ENCODE measurements at regions not wholly inside any gene's neighbourhood (a gene's known extent, or its start where the extent isn't known, plus 50 kb on each side); places are given as distances from the start of the nearest gene placed in this dataset.
A peak's percentile ranks its signal among the peaks of the same experiment; 100 is the strongest.

DNA sequence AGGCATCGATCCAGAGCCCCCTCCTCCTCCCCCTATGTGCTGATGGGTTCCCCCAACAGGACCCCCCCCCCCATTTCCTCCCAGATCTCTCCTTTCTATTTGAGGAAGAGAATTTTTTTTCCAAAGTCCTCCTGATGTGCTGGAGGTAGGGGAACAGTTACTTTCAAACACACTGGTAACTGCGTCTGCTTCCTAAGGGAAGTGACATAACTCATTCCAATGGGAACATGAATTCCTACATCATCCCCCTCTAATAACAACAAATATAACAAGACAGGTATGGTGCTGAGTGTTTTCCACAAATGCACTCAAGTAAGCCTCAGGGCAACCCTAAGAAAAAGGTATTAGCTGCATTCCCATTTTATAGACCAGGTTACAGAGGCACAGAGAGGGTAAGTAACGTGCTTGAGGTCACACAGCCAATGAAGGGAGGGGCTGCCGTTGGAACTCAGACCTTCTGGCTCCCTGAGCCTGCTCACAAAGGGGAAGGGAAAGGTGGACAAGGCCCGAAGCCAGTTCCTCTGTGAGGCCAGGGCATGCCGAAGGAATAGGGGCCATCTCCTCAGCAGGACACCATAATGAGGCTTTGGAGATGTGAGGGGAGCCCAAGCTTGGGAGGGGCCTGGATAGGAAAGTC is 121.1 kb upstream of the NCOR2 start:
- DNase-seq, result peak in 1 of 10 donors; percentile 7
- intact Hi-C loops (cut with DNase I), result no loop called here

DNA sequence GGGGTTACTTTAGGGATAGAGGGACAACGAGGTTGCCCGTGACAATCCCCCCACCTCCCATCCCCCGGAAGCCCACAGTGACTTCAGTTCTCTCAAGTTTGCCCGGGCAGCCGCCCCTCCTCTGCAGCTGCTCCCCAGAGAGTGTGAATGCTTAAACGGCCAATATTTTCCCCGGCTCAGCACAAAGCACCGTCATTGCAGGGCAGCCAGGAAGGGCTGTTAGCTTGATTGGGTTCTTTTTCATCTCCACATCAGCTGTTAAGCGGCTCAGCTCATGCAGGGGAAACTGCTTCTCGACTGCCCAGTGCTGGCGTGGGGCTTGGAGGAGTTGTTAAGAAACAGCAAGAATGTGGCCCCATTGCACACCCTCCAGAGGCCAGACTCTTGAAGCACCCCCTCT is 120.5 kb upstream of the NCOR2 start:
- DNase-seq, result peak in 9 of 10 donors; percentile 37 to 92 (median 64)
- intact Hi-C loops (cut with DNase I), result no loop called here

DNA sequence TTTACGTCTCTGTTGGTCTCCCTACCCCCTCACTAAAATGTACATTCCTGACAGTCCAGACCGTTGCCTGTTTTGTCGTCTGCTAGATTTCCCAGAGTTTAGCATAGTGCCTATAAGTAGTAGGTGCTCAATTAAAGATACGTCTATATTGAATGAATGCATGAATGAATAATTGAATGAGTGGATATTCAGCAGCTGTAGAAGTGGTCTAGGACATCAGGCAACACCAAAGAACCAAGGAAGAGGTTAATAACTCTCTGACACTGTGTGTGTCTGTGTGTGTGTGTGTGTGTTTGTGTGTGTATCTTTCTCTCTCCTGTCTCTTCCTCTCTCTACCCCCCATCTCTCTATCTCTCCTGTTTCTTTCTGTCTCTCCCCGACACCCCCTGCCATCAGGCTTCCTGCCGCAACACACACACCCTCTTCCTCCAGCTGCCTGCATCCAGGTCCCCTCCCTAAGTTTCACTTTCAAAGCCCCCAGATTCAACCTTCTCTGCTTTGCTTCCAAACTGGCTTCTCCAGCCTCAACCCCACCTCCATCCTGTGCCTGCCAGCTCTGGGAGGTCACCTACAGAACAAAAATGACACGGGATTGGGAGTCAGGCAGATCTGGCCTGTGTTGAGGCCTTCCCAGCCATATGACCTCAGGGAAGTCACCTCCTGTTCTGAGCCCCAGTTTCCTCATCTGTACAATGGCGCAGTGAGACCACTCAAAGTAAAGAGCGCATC is 119.9 kb upstream of the NCOR2 start:
- DNase-seq, result no peak

DNA sequence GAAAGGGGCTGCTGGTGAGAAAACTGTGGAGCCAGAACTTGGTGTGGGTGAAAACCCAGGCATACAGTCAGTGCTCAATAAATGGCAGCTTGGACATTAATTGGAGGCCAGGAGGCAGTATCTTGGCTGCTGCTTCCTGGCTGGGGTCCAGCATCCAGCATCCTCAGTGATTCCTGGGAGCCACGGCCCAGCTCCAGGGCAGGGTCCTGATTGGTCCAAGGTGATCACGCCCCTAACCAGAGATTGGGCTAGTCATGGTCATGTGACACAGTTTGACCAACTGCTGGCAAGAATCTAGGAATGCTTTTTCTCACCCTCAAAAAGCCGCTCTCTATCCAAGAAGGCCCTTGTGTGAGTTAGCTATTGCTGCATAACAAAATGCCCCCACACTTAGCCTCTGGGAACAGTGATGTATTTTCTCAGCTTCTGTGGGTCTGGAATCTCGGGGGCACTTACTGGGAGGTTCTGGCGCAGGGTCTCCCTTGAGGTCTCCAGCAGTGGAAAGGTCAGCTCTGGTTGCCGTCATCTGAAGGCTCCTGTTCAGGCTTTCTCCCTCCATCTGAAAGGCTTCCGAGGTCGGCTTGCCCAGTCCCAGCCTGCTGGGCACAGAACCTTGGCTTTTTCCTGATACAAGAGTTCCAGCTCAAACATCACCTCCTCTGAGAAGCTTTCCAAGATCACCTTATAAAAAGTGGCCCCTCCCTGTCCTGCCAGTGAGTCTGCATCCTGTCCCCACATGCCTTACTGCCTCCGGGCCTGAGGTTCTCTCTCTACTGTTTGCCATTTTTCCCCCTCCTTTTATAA is 119.2 kb upstream of the NCOR2 start:
- intact Hi-C loops (cut with DNase I), result no loop called here
- DNase-seq, result peak in 2 of 10 donors; percentile 62 to 75

More for the DNA sequence above, 119.9 kb upstream of the NCOR2 start:
- intact Hi-C loops (cut with DNase I), result no loop called here

DNA sequence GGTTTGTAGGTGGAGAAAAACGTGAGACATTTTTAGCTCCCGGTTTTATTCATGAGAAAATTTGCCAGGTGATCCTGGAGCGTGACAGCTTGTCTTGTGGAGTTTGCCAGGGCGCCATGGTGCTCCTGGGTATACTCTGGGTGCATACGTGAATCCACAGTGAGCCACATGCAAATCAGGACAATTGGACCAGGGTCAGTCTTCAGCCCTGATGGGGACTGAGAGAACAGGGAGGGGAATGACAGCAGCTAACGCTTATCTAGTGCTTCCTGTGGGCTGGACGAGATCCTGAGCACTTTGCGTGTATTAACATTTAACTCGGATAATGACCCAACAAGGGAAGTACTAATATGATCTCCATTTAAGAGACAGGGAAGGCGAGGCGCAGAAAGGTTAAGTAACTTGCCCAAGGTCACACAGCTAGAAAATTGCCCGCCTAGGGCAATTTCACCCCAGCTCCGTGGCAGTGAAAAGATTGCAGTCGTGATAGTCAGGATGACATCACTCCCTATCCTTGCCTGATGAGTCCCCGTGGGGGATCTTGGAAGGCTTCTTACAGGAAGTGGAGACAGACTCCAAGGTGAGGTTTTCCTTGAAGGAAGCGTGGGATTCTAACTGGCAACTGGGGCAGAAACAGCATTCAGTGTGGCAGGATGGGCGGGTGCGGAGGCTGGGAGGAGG is 118.4 kb upstream of the NCOR2 start:
- peak in 1 of 10 donors; percentile 72 for DNase-seq
- intact Hi-C loops (cut with DNase I), result no loop called here

DNA sequence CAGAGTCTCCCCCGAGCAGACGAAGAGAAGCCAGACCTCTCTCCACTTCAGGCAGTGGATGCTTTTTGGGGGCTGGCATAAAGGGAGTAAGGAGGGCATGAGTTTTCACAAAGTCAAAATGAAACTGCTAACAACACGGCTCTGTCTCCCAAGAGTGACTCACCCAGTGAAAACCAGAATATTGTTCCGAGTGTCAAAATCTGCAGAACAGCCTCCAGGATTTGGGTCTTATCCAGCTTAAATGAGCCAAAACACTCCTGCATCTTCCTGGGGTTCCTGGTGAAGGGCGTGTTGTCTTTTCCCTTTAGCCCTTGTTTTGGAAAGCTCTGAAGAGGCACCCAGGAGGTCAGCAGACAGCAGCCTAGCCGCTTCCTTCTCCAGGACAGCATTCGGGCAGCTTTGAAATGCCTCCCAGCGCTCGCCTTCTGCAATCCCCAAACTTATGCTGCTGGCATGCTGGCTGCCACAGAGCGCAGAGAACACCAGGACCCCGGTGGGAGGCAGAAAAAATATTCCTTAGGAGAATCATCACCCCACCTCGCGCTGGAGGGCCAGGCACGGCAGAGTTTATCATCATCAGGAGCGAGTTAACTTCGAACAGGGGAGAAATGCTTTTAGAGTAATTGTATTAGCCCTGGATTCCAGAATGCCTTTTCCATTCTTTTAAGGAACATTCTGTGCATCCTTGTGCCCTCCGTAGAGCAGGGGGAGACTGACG is 117.7 kb upstream of the NCOR2 start:
- peak in 2 of 10 donors; percentile 37 to 88 for DNase-seq
- intact Hi-C loops (cut with DNase I), result no loop called here

DNA sequence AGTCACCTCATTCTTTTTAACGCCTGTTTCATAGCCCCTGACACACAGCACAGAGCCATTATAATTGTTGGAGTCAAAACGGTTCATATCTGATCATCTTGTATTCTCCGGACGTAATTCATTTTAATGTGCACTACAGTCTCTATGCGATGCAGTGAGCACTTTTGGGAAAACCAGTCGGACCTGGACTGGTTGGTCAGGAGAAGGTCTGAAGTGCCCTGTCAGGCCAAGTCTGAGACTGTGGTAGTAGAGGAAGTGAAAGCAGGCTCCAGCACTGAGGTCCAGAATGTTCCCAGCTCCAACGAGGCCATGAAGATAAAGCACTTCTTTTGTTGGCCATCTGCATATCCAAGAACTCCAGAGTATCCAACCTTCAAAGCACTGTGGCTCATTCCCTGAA is 117.1 kb upstream of the NCOR2 start:
- DNase-seq, result no peak
- intact Hi-C loops (cut with DNase I), result no loop called here

DNA sequence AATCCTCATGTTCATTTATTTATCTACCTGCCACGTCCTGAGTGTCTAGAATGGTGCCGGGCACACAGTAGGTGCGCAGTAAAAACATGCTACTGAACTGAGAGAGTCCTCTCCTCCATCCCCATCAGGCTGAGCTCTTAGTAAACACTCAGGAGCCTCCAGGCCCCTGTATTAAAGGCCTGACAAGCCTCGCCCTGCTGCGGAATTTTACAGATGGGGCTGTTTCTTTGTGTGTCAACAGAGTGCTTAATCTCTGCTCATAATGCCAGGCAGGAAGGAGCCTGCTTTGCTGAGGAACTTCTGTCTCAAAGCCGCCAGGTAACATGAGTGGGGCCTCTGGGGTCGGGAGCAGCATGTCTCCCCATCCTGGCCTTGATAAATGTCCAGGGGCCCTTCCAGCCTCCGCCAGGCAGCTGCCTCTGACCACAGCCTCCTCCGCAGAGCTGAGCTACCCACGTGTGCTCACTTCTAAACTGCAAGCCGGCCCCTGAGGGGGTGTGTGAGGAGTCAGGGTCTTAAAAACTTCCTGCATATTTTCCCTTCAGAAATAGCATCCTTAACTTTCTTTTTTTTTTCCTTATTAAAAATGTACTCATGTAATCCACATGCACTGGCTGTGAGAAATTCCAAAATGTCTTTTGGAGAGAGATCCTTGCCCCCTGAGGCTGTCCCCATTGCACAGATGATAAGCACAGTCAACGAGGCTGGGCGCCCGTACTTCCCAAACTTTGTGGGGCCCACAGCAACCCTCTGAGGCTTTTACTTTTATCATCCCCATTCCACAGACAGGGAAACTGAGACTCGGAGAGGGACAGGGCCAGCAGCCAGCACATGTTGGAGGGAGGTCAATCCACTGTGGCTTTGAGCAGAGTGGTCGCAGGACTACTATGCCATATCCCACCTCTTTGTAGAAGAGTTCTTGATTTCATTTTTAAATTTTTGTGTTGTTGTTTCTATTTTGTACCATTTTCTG is 116.0 kb upstream of the NCOR2 start:
- no peak for DNase-seq
- intact Hi-C loops (cut with DNase I), result no loop called here

DNA sequence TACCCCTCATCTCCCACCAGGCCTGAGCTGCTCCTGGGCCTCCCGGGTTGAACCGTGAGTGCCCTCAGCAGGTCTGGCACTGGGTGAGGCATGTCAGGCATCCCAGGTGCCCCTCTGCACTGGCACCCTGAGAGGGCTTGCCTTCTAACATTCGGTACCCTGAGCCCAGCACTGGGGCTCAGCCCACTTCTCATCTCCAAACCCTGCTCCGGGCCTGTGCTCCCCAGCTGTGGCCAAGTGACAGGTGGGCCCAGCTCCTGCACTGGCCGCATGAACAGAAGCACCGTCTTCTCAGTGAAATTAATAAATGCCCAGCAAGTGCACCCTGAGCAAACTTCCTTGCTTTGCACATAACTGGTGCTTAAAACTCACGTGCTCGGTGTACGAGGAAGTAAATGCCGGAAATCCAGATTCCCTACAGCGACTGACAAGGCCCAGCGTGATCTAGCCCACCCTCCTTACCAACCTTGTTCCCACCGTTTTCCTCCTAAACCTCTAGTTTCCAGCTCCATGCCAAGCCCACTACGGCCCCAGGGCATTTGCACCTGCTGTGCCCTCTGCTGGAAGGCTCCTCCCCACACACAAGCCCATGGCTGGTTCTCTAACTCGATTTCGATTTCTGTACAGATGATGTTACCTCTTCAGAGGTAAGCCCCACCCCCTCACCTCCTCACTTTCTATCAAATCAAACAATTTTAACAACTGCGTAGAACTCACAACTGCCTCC is 115.2 kb upstream of the NCOR2 start:
- intact Hi-C loops (cut with DNase I), result no loop called here
- no peak for DNase-seq

DNA sequence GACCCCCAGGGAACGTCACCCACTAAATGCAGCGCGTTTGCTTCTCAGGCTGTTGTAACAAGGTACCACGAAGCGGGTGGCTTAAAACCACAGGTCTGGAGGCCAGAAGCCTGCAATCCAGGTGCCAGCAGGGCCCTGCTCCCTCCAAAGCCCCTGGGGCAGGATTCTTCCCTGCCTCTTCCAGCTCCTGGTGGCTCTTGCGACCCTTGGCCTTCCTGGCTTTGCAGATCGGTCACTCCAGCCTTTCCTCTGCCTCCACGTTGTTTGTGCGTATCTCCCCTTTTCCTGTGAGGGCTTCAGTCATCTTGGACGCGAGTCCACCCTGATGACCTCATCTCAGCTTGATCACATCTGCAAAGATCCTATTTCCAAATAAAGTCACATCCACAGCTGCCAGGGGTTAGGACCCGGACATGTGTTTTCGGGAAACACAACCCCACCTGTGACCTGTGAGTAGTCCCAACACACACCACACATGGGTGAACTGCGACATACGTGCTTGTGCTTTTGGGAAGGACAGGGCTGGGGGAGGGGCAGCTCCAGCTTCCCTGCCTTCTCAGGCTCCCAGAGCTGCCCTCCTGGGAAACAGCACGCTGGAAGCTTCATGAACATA is 114.5 kb upstream of the NCOR2 start:
- intact Hi-C loops (cut with DNase I), result no loop called here
- no peak for DNase-seq

DNA sequence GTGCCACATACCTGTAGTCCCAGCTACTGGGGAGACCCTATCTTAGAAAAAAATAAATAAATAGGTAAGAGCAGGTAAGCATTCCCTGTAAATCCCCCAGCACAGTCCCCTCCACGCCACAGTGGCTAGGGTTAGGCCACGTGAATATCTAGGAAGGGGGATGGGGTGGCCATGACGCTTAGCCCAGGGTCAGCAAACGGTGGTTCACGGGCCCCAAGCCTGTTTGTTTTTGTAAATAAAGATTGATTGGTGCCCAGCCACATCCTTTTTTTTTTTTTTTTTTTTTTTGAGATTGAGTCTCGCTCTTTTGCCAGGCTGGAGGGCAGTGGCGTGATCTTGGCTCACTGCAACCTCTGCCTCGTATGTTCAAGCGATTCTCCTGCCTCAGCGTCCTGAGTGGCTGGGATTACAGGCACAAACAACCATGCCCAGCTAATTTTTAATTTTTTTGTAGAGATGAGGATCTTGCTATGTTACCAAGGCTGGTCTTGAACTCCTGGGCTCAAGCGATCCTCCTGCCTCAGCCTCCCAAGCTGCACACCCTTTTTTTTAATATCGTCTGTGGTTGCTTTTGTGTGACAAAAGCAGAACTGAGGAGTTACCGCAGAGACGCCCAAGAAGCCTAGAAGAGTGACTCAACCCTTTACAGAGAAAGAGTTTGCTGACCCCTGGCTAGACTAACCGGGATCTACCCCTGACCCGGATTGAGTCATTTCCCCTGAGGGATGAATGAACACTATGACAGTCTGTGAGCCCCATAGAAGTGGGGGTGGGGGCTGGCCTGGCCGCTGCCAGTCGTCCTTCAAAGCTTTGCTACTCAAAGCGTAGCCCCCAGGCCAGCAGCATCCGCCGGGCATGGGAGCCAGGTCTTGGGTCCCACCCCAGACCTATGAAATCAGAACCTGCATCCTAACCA is 113.7 kb upstream of the NCOR2 start:
- DNase-seq, result no peak
- intact Hi-C loops (cut with DNase I), result no loop called here

DNA sequence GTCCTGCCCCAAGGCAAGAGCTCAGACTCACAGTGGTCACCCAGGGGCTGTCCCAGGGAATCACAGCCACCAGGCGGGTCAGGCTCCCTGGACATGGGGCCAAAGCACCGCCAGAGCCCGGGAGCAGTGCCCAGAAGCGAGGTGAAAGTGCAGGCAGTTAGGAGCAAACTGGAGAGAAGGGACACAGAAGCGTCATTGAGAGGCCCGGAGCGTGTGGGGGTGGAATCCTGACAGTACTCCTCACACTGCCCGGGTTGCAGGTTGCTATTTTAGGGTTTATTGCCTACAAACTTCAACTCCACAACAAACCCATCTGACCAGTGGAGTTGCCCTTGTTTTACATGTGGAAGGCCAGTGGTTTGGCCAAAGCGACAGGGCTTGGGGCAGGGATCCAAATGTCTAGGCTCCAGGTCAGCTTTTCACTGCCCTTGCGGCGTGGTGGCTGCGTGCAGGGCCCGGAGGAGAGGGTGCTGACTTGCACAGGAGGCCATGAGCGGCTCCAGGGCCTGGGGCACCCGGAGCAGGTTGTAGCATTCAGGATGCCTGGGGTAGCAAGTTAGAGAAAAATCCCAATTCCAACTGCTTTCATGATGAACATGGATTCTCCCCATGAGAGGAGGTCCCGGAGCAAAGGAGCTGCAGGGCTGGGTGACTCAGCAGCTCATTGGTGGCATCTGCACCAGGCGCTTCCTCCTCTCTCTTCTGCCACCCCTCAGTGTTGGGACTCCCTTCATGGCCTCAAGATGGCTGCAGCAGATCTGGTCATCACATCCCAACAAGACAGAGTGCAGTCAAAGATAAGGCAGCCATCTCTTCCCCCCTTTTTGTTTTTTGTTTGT is 112.3 kb upstream of the NCOR2 start:
- peak in 7 of 10 donors; percentile 52 to 91 (median 68) for DNase-seq
- intact Hi-C loops (cut with DNase I), result no loop called here

DNA sequence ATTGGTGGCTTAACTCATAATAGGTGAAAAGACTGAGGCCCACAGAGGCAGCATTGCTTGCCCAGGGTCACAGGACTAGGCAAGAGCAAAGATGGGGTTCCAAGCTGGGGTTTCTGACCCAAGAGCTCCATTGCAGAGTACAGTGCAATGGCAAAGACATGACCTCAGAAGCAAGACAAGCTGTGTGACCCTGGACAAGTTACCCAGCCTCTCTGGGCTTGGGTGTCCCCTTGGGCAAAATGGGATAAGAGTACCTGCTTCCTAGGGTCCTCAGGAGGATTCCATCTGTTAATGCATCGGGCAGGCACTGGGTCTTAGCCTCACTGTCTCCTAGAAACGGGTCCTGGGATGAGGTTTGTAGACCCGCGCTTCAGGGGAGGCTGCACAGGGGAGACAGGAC is 111.6 kb upstream of the NCOR2 start:
- DNase-seq, result no peak
- intact Hi-C loops (cut with DNase I), result no loop called here

DNA sequence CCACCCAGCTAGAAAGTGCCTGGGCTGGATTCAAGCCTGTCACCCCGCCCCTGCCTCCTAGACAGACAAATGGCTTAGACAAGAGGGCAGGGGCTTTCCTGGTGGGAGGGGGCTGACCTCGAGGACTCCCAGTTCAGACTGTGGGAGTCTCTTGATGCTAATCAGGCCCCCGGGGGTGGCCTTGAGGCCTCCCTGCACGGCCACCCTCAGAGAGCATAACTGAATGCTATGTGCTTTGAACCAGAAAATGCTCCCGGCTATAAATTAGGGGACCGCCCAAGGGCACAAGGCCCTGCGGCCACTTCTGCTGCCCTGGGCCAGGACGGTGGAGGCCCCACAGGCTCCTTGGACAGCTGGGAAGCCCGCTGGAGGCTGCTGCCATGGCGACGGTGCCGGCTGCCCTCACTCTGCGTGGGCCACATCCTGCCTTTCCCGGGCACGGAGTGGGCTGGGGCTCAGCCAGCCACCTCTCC is 111.0 kb upstream of the NCOR2 start:
- peak in 1 of 10 donors; percentile 80 for DNase-seq
- intact Hi-C loops (cut with DNase I), result no loop called here

DNA sequence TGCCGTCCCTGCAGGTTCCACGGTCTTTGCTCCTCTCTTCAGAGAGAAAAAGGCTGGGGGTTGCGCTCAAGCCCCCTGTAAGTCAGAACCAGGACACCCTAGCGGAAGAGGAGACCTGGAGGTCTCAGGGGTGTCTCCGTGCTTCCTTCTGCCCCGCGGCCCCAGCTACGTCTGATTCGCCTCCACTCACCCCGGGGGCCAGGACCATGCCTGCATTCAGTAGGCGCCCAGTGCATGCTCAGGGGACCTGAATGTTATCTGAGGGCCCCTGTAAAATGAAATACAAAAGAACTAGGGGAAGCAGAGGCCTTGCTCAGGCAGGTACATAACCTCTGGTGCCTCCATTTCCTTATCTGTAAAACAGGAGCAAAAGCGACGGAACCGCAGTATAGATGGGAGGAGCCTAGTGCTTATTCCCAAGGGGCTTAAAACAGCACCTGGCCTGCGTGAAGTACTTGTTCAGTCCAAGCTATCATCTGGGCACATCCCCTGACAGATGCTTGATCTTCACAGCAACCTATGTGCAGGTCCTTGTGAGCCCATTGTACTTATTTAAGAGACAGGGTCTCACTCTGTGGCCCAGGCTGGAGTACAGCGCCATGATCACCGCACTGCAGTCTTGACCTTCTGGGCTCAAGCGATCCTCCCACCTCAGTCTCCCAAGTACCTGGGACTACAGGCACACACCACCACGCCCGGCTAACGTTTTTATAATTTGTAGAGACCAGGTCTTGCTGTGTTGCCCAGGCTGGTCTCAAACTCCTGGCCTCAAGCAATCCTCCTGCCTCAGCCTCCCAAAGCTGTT is 110.3 kb upstream of the NCOR2 start:
- intact Hi-C loops (cut with DNase I), result no loop called here
- DNase-seq, result no peak
